ENCODE measurements at regions not wholly inside any gene's neighbourhood (a gene's known extent, or its start where the extent isn't known, plus 50 kb on each side); places are given as distances from the start of the nearest gene placed in this dataset.

DNA sequence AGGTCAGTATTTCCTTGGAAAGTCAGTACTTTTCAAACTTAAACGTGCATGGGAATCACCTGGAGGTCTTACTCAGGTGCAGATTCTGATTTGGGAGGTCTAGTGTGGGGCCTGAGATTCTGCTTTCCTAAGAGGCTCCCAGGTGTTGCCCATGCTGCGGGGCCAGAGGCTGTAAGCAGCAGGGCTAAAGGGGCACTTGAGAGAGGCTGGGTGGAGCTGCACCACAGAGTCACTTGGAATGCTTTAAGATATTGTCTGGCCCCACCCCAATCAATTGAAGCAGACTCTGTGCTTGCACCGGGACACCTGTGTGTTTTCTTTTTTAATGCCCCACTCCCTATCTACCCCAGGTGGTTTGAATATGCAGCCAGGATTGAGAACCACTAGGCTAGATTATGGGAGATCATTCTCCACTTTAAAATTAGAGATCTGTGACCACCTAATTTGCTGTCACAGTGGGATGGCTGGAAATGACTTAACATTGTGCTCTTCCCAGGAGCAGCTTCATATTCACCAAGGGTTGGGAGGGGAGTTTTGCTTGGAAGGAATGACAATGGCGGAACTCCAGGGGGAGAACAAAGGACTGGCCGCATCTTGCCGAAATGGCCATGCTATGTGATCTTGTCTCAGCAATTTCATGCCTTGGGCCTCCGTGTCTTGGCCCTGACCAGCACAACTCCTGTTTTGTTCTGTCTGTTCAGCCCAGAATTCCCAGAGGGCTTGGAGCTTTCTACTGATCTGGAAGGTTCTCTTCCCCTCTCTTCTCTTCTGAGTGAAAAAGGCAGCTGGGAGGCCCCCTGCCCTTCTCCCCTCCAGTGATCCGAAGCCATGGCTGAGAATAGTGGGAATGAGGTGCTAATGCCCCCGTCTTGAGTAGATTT is 80.2 kb downstream of the FAM241B start:
- CTCF ChIA-PET (ENCODE audit: low intra/inter-chr PET ratio): no interaction called here
- H3K4me2 ChIP-seq (ENCODE audit: insufficient read depth, low read length): no peak overlapping the region
- H3K36me3 ChIP-seq (ENCODE audit: control insufficient read depth, insufficient read depth, low read length): no peaks in the 10 kb centered on the region
- 0 out of 2 replicates have a peak, but pooled peaks cover 3% of the 10 kb centered on the region for H4K20me1 ChIP-seq (replicated peaks; ENCODE audit: control insufficient read depth, insufficient read depth, low read length)
- no peak overlapping the region for H3K4me3 ChIP-seq
- ATAC-seq: no peak
- no peaks in the 10 kb centered on the region for H3K9me3 ChIP-seq (replicated peaks; ENCODE audit: control insufficient read depth, insufficient read depth, low read depth, low read length)
- H3K27ac ChIP-seq (ENCODE audit: extremely low read depth, low read depth, low read length): no peak overlapping the region
- H3K27me3 ChIP-seq (ENCODE audit: control insufficient read depth in 2 of 2, insufficient read depth in 2 of 2, low read length in 2 of 2): peaks cover 7 to 37% of the 10 kb centered on the region in 2 experiments; a peak in 4 of 5 replicates
- in situ Hi-C loops (cut with MboI): no loop called here
- H3K79me2 ChIP-seq (ENCODE audit: control insufficient read depth, insufficient read depth, low read length): no peaks in the 10 kb centered on the region
- H3K9ac ChIP-seq (ENCODE audit: insufficient read depth in 1 of 2, low read depth in 2 of 2, low read length in 2 of 2): no peak overlapping the region
- intact Hi-C loops (cut with micrococcal nuclease): no loop called here
- no peaks in the 10 kb centered on the region for H3K4me1 ChIP-seq (replicated peaks in 1 of 2; ENCODE audit: control insufficient read depth in 2 of 2, insufficient read depth in 2 of 2, low read length in 2 of 2)
- no peak for TF ChIP-seq CAMTA2 (CRISPR knock-in tag; conservative IDR thresholded peaks at IDR 0.05)
- no peak for TF ChIP-seq ATF7 (IDR thresholded peaks at IDR 0.05)
- TF ChIP-seq POLR3G (IDR thresholded peaks at IDR 0.05; ENCODE audit: extremely low read depth, insufficient read length, insufficient replicate concordance): no peak
- POLR2A ChIA-PET: no interaction called here
- FAIRE-seq: no peak
- no peaks in the 10 kb centered on the region for H3K9me1 ChIP-seq (ENCODE audit: control insufficient read depth, insufficient read depth, low read length)
- DNase-seq (ENCODE audit: extremely low read depth in 1 of 4, low spot score in 3 of 4): no peak
- no TSS peak for BruUV-seq (replicated peaks)
- no peak overlapping the region for H2AFZ ChIP-seq (ENCODE audit: low read depth, low read length)
- 2% methylated on average over 9 of the region's 9 CpGs for WGBS (ENCODE audit: insufficient coverage, low coverage, missing lambda C conversion rate)

DNA sequence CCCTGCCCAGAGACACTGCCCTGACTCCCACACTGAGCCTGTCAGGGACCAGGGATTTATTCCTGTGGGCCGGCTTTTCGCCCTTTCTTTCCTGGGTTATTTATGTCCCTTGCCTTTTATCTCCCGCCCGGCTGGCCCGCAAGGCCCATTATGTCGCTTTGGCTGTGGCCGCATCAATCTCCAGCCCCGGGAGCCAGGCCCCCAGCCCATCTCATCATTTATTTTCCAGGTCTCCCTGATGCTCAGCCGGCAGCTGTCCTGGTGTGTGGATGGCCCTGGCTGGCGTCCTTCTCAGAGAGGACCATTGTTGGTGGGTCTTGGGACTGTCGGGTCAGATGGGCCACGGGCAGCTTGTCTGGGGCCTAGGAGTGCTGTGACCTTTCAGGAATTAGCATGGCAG is 82.3 kb downstream of the FAM241B start:
- 0 out of 2 replicates have a peak, but pooled peaks cover 7% of the 10 kb centered on the region for H4K20me1 ChIP-seq (replicated peaks; ENCODE audit: control insufficient read depth, insufficient read depth, low read length)
- no peaks in the 10 kb centered on the region for H3K36me3 ChIP-seq (ENCODE audit: control insufficient read depth, insufficient read depth, low read length)
- H3K79me2 ChIP-seq (ENCODE audit: control insufficient read depth, insufficient read depth, low read length): no peaks in the 10 kb centered on the region
- H3K9me1 ChIP-seq (ENCODE audit: control insufficient read depth, insufficient read depth, low read length): no peaks in the 10 kb centered on the region
- intact Hi-C loops (cut with micrococcal nuclease) (no loop called here), in situ Hi-C loops (cut with MboI) (no loop called here)
- peaks cover 7 to 47% of the 10 kb centered on the region in 2 experiments for H3K27me3 ChIP-seq (ENCODE audit: control insufficient read depth in 2 of 2, insufficient read depth in 2 of 2, low read length in 2 of 2)
- BruUV-seq (replicated peaks): no TSS peak
- FAIRE-seq: no peak
- no peak overlapping the region for H3K4me3 ChIP-seq
- no peaks in the 10 kb centered on the region for H3K4me1 ChIP-seq (replicated peaks in 1 of 2; ENCODE audit: control insufficient read depth in 2 of 2, insufficient read depth in 2 of 2, low read length in 2 of 2)
- POLR2A ChIA-PET: no interaction called here
- H3K9ac ChIP-seq (ENCODE audit: insufficient read depth in 1 of 2, low read depth in 2 of 2, low read length in 2 of 2): no peak overlapping the region
- H3K27ac ChIP-seq (ENCODE audit: extremely low read depth, low read depth, low read length): no peak overlapping the region
- ATAC-seq: no peak
- no peak for DNase-seq (ENCODE audit: extremely low read depth in 1 of 4, low spot score in 3 of 4)
- no peaks in the 10 kb centered on the region for H3K9me3 ChIP-seq (replicated peaks; ENCODE audit: control insufficient read depth, insufficient read depth, low read depth, low read length)
- WGBS (ENCODE audit: insufficient coverage, low coverage, missing lambda C conversion rate): 6% methylated on average over 12 of the region's 12 CpGs
- no peak overlapping the region for H2AFZ ChIP-seq (ENCODE audit: low read depth, low read length)
- no peak overlapping the region for H3K4me2 ChIP-seq (ENCODE audit: insufficient read depth, low read length)
- CTCF ChIA-PET (ENCODE audit: low intra/inter-chr PET ratio): no interaction called here
- TF ChIP-seq NFE2L1 (tag; IDR thresholded peaks at IDR 0.05; ENCODE audit: borderline replicate concordance, low read depth) (no peak), GABPB1 (CRISPR knock-in tag; IDR thresholded peaks at IDR 0.05) (no peak), FOXJ3 (CRISPR knock-in tag; IDR thresholded peaks at IDR 0.05) (no peak), SMARCA5 (IDR thresholded peaks at IDR 0.05) (no peak), LARP7 (IDR thresholded peaks at IDR 0.05) (no peak), SOX6 (IDR thresholded peaks at IDR 0.05) (no peak)
- TF ChIP-seq, protein P1, sequence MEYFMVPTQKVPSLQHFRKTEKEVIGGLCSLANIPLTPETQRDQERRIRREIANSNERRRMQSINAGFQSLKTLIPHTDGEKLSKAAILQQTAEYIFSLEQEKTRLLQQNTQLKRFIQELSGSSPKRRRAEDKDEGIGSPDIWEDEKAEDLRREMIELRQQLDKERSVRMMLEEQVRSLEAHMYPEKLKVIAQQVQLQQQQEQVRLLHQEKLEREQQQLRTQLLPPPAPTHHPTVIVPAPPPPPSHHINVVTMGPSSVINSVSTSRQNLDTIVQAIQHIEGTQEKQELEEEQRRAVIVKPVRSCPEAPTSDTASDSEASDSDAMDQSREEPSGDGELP (CRISPR knock-in tag; IDR thresholded peaks at IDR 0.05; ENCODE audit: borderline replicate concordance): no peak
- TF ChIP-seq, protein P2, sequence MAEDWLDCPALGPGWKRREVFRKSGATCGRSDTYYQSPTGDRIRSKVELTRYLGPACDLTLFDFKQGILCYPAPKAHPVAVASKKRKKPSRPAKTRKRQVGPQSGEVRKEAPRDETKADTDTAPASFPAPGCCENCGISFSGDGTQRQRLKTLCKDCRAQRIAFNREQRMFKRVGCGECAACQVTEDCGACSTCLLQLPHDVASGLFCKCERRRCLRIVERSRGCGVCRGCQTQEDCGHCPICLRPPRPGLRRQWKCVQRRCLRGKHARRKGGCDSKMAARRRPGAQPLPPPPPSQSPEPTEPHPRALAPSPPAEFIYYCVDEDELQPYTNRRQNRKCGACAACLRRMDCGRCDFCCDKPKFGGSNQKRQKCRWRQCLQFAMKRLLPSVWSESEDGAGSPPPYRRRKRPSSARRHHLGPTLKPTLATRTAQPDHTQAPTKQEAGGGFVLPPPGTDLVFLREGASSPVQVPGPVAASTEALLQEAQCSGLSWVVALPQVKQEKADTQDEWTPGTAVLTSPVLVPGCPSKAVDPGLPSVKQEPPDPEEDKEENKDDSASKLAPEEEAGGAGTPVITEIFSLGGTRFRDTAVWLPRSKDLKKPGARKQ (CRISPR knock-in tag; IDR thresholded peaks at IDR 0.05): no peak

All from K562 (cell line).